GM19043 (cell line): ENCODE measurements at regions not wholly inside any gene's neighbourhood (a gene's known extent, or its start where the extent isn't known, plus 50 kb on each side); places are given as distances from the start of the nearest gene placed in this dataset.

Experiments
- ATAC-seq: cut with Tn5 transposase; IDR thresholded peaks from one replicate; pipeline ENCODE4 v1.9.1; 2021; ENCODE audit warnings: low read depth; ENCODE audit not compliant: unreplicated experiment

DNA sequence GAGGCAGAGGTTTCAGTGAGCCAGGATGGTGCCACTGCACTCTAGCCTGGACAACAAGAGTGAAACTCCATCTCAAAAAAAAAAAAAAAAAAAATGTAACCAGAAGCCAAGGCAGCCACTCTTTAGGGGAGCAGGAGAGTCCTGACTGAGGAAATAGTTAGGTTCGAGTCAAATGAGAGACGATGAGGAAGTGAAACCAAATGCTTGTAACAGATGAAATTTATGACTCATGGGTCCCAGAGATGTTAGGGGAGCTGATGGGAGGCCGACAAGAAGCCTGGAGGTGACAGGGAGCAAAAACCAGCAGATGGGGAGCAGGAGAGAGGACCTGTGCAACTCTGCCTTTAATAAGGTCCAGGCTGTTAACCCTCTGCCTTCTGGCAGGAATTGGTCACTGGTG lies 756.1 kb upstream of the DDX18 start:
- peak; percentile 85 for ATAC-seq

DNA sequence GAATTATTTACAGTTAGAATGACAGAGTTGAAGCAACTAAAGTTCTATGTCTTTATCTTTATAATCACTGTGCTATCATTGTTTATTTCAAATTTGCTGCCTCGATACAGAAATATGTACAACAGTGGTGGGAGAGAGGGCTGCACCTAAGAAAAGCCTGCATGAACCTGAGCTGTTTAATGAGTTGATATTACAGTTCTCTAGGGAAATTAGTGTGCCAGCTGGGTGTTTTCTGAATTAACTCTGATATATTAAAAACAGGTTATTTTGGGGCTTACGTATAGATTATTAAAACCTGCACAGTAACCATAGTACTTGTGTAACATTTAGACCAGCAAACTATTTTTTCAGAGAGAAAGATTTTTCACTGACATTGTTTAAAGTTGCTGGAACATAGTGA lies 750.5 kb upstream of the DDX18 start:
- no peak for ATAC-seq

DNA sequence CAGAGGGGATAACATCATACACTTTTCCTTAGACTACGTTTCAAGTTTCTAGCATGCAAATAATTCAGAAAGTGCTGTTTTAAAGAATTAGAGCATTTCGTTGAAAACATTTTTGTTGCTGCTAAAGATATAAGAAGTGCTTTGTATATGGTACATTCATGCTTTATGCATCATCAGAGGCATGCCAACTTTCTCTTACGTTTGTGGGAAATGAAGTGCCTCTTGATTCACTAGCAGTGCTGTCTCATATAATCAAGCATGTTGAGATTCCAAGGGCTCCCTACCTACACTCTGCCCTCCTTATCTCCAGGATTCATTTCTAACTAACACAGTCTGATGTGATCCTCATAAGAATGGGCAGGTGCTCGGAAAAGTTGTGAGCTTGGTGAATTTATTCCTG lies 748.6 kb upstream of the DDX18 start:
- ATAC-seq, result no peak

DNA sequence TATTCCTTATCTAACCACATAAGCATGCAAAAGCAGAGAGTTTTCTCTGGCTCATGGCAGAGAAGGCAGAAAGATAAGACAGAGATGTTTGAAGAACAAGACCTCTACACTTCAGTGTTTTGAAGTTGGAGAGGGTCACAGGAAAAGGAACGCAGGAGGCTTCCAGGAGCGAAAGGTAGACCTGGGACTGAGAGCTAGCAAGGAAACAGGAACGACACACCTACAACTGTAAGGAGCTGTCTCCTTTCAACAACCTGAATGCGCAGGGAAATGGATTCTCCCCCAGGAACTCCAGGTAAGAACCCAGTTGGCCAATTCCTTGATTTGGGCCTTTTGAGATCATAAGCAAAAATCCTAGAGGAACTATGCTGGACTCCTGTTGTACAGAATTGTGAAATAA lies 746.6 kb upstream of the DDX18 start:
- ATAC-seq, result no peak

DNA sequence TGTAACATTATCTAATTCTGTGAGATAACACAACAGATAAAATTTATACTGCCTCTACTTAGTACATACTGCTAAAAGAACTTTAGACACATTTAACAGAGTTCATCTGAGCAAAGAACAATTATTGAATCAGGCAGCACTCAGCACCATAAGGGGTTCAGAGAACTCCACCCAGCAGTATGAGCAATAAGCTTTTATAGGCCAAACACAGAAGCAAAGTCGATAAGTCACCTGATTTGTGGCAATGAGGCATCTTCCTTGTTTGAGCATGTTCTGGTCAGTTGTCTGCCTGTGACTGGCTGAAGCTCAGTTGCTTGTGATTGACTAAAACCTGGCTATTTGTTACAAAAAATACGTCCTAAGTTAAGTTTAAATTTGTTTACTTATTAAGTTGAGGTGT lies 746.1 kb upstream of the DDX18 start:
- no peak for ATAC-seq

DNA sequence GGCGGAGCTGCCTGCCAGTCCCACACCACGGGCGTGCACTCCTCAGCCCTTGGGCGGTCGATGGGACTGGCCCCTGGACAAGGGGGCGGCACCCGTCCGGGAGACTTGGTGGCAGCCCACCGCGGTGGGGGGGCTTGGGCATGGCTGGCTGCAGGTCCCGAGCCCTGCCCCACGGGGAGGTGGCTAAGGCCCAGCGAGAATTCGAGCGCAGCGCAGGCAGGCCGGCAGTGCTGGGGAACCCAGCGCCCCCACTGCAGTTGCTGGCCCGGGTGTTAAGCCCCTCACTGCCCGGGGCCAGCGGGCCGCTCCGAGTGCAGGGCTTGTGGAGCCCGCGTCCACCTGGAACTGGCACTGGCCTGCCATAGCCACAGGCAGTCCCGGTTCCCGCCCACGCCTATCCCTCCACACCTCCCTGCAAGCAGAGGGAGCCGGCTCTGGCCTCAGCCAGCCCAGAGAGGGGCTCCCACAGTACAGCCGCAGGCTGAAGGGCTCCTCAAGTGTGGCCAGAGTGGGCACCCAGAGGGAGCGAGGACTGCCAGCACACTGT lies 742.9 kb upstream of the DDX18 start:
- no peak for ATAC-seq

DNA sequence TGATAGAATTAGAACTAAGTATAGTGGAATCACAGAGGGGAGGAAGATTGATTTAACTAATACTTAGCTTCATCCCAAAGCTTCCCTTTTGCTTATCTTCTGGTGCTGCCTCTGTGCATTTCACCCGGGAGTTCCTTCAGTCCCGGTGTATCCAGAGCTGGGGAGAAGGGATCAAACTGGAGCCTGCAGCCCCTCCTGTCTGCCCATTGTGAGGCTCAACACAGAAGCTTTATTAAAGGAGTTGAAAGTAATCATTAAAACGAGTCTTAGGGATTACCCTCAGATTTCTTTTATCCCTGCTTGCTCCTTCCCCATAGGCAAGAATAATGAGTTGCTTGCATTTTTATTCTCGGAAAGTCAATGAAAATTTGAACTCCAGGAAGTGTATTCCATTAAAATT lies 739.7 kb upstream of the DDX18 start:
- ATAC-seq, result no peak

DNA sequence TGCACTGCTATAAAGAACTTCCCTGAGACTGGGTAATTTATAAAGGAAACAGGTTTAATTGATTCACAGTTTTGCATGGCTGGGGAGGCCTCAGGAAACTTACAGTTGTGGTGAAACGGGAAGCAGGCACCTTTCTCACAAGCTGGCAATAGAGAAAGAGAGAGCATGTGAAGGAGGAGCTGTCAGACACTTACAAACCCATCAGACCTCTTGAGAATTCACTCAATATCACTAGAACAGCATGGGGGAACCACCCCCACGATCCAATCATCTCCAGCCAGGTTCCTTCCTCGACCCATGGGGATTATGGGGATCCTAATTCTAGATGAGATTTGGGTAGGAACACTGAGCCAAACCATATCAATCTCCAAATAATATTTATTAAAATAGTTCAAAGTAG lies 729.2 kb upstream of the DDX18 start:
- no peak for ATAC-seq

DNA sequence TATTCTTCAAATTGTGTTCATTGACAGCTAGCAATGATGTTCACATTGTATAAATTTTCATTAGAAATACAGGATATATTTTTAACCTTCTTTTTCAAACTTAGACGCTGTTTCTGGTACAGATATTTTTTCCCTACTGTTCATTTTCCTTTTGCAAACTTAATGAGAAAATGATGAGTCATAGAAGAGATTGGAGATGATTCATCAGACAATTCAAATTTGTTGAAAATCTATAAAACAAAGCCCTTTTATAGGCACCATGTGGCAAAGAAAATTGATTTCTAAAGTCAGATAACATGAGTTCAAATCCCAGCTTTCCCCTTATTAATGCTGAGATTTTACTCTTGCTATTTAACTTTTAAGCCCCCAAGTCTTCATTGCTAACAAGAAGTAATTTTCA lies 728.8 kb upstream of the DDX18 start:
- no peak for ATAC-seq

DNA sequence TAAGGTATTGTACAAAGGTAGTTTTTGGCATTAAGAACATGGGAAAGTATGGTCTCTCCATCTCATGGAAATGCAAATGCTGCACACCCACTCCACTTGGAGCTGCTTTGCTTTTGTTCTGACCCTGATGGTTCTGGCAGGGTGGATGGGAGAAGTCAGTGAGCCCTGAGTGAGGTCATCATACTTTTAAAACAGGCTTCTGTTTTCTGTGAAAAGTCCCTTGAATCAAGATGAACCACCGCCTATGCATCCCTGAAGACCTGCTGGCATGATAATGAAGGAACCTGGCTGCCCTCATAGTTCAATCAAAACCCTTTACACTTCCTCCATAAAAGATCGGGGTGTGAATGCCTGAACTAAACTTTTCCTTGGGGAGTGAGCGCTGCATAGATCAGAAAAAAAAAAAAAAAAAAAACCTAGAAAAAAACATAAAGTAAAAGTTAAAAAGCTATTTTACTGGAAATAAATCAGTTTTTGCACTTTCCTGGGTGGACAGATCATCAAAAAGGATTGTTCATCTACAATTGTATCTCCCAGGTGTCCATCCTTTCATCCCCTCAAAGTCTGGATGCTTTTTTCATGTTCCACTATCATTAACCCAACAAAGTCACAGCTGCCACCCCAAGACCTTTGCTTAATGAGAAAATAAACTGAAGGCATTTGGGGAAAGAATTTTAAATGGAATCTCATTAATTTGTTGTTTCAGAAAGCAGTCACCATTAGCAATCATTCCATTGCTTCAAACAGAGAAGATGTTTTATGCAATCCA lies 728.1 kb upstream of the DDX18 start:
- no peak for ATAC-seq

DNA sequence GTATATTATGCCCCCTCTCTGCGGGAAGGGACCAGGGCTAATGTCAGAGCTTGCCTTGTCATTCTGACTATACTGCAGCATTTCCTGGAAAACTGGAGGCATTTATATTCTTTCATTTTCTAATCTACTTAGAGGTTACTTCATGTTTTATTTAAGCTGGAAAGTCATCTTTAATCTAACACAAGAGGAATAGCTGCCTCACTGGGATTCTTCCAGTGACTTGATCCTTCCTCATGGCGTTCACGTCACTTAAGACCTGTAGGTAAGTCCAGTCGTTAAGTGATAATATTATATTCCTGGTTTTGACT lies 727.6 kb upstream of the DDX18 start:
- ATAC-seq, result no peak

DNA sequence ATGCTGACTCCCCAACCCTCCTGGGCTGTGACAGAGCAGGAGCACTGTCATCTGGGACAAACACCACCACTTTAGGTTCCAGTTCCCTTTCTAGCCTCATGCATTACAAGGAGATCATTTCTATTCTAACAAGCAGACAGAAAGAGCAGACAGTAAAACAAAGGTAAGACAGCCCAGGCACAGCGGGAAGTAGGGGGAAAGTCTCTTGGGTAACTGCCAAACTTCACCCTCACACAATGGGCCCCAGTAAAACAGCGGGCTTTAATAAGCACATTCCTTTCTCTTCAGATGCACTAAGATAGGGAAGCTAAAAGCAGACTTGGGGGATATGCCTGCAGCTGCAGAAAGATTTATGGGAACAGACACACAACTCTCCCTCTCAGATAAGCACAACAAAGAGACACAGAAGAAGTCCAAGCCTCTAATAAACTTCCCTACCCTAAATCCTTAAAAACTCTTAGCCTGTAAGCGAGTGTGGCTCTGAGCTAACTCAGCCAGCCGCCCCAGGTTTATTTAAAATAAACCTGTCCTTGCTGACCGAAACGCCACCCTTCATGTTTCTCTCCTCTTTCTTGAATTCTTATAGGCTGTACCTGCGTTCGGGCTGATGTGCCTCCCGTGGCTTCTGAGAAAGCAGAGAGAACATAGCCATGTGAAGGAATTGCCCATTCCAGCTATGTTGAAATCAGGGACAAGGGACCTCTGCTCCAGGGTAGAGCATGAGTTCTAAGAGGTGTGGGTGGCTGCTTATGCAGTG lies 726.8 kb upstream of the DDX18 start:
- ATAC-seq, result no peak

DNA sequence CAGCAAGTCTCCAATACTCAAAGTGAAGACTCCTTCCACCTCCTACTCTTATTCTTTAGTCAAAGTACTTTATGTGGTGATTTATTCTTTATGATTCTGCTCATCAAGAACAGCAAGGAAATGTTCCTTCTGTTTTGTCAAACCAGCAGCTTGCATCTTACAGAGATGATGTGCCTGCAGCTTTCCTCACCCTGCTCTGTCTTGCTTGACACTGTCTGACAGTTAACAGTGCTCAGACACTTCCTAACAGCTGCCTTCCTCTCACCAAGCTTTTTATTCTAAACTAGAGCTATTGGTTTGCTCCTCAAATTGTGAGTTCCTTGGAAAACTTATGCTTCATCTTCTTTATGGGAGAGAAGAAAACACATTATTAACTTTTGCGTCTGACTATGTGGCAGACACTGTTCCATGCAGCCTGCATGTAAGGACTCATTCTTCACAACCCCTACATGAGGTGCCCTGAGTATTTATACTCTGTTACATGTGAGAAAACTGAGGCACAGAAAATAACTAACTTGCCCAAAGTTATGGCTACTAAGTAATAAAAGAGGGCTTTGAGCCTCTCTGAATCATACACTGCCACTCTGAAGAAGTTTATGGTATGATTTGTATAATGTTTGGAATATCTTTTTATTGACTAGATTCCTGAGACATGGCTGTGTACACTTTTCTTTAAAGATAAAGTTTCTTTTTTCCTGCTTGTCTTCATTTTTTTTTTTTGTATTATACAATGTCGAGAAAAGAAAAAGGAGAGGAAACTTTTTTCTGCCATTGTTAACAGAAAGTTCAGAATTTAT lies 723.3 kb upstream of the DDX18 start:
- no peak for ATAC-seq

DNA sequence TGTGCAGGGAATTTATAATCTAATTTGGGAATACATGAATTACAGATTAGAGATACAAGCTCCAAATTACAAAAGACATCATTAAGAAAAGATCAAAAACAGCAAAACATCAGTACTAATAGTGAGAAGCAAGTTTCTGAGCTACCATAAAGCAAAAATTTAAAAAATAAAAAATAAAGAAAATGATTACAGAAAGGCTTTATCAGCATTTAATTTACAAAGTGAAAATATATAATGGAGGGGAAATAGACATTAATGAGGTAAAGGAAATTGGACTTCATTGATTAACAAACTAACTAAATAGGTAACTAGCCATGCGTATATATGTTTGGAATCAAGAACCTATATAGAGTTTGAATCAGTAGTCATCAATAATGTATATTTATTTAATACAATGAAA lies 712.9 kb upstream of the DDX18 start:
- no peak for ATAC-seq

DNA sequence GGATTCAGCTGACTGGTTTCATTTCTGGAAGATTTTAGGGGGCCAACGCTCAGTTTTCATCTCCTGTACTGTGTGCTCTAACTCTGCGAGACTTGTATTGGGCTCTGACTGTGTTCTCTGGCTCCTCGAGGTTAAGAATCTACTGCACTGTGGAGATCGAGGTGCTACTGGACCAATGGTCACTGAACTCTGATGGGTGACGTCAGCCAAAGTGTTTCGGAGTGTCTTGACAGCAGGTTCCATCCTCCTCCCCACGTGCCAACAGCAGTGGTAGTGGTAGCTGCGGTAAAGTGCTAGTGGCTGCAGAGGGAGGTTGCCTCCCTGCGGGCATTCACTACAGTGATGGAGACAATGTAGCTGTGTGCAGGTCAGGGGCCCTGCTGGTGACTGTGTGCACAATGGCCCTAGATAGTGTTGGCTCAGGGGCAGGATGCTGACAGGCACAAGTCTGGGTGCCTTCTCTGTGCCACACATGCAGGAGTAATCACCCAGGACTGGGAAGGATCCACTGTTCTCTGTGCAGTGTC lies 705.7 kb upstream of the DDX18 start:
- no peak for ATAC-seq

DNA sequence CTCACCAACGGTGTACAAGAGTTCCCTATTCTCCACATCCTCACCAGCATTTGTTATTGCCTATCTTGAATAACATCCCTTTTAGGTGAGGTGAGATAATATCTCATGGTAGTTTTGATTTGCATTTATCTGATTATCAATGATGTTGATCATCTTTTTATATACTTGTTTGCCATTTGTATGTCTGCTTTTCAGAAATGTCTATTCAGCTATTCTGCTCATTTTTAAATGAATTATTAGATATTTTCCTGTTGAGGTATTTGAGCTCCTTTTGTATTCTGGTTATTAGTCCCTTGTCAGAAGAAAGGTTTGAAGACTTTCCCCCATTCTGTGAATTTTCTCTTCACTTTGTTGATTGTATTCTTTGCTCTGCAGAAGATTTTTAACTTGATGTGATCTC lies 695.5 kb upstream of the DDX18 start:
- no peak for ATAC-seq

DNA sequence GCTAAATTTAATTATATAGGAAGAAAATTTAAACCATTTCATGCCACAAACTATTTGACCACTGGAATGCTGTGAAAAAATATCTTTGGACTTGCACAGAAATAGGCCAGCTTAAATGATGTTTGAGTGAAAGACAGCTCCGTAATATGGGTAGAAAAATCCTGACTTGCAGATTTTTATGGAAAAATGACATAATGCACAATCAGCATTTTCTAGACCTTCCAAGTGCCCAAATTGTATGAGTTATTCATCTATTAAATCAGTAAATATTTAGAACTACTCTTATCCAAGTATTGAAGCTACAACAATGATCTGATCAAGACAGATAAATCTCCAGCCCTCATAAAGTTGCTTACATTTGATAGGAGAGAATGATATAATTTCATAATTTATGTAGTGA lies 691.1 kb upstream of the DDX18 start:
- ATAC-seq, result no peak

DNA sequence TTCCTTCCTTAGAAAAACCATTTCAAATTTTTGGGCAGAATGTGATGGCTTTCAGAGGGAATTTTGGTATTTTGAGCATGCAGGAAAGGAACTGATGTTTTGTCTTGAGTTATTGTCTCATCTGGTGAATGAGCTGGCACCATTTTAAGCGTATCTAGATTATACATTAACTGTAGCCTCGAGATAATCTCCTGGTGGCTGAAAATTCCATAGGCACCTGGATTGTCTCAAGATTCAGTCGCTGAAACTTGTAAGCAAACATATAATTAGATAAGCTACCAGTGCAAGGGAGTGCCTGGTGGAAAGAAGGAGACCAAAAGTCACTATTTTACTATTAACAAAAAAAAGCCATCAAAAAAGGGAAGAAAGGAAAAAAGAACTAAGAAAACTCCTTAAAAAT lies 687.8 kb upstream of the DDX18 start:
- ATAC-seq, result no peak

DNA sequence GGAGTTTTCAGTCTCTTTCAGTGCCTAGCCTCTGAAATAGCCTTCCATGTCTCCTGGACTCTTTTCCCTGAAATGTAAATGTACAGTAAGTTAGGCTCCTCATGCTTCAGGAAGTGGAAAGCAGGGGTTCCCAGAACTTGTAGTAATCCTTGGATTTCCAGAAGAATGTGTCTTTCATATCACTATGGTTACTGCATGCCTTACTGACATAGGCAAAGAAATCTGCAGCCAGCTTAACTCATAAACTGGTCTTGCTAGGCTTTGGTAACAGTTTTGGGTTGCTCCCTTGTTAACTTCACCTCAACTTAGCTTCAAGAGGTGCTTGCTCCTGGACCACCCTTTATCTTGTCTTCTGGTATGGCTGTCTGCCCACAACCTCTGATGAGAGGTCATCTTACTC lies 686.8 kb upstream of the DDX18 start:
- ATAC-seq, result no peak

DNA sequence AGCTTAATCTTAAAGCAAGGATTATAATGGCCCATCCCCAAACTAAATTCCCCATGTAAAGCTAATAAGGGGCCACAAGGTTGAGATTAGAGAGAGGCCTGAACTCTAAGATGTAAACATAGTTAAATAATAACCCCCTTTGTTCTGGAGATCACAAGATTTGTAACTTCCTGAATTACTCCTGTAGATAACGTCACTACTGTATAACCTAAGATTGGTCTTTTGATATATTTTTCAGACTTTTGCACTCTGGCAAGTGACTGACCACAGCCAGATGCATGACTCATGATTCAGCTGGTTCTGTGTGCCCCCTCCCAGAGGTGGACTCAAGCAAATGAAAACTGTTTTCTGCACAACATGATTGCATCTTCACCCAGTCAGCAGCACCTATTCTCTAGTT lies 686.0 kb upstream of the DDX18 start:
- no peak for ATAC-seq

DNA sequence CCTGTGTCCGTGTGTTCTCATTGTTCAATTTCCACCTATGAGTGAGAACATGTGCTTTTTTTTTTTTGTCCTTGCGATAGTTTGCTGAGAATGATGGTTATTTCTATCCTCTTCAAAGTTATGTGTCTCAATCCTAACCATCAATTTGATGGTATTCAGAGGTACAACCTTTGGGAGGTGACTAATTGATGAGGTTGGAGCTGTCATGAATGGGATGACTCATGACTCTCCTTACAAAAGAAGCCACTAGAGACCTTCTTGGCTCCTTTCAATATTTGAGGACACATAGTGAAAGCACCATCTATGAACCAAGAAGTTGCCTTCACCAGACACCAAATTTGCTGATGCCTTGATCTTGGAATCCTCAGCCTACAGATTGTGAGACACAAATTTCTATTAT lies 677.1 kb upstream of the DDX18 start:
- no peak for ATAC-seq
